ENCODE measurements at regions not wholly inside any gene's neighbourhood (a gene's known extent, or its start where the extent isn't known, plus 50 kb on each side); places are given as distances from the start of the nearest gene placed in this dataset.
A peak's percentile ranks its signal among the peaks of the same experiment; 100 is the strongest.

DNA sequence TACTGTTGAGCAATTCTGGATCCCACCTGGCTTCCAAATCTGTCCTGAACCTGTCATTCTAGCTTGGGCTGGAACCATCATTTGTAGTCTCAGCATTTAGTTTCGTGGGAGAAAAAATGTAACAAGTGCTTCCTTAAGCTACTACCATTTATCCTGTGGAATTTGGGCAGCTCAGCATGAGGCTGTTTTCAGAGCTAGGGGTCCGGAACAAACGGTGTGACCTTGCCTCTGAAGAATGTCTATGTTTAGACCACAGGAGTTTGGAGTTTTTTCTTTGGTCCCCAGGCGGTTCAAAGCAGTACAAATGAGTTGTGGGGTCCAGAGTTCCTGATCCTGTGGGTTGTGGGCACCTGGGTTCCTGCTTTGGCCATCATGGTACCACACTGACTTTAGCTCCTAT lies 59.1 kb upstream of the TMEM178A start:
- DNase-seq (no peak), ATAC-seq (ENCODE audit: low FRiP score) (no peak)
- Histone ChIP-seq H3K9me3 (ENCODE audit: control insufficient read depth, low read length) (no peaks in the 10 kb centered on the region), H3K27me3 (ENCODE audit: control insufficient read depth in 1 of 2, insufficient read depth in 2 of 2, low read length in 1 of 2) (no peaks in the 10 kb centered on the region), H3K4me1 (ENCODE audit: control insufficient read depth in 1 of 2, insufficient read depth in 2 of 2, low read length in 2 of 2) (peaks cover 3 to 13% of the 10 kb centered on the region in 2 donors), H3K36me3 (ENCODE audit: control insufficient read depth in 1 of 2, insufficient read depth in 2 of 2, low read length in 1 of 2) (no peaks in the 10 kb centered on the region), H3K4me3 (ENCODE audit: low read length in 2 of 2) (no peak overlapping the region), H3K27ac (ENCODE audit: low read depth in 1 of 2, low read length in 2 of 2) (no peak overlapping the region)
- intact Hi-C loops (cut with DNase I), result no loop called here
- WGBS, 2 donors, result 27 to 29% methylated on average over 4 of the region's 4 CpGs

DNA sequence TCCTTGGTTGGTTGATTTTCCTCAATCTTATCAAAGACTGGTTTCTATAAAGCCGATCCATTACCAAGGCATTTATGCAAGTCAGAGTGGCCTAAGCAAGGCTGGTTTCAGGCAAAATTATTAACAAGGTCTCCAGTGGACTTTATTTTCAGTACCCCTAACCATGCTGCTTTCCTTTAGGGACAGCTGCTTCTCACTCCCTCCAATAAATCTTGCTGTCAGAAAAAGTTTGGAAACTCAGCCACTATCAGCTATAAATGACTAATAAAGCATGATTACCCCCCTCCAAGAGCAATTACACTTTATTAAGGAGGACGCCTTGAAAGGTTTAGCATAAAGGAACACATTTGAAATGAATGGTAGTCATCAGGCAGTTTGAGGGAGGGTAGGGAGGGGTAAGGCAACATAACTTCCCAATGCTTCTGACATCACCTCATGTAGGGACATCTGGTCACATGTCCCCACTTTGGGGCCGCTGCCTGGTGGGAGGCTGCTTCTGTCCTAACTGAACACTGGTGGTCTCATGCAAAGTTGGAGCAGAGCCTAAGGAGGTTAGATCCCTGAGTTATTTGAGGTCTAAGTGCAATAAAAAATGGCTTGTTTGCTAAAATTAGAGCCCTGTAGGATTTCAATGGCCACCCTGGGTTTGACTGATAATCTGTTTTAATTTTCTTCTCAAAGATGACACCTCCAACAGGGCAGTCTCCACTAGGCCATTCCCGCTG lies 58.0 kb upstream of the TMEM178A start:
- 91% methylated on average over 4 of the region's 4 CpGs for WGBS, 2 donors
- ATAC-seq (ENCODE audit: low FRiP score), result no peak
- Histone ChIP-seq H3K27me3 (ENCODE audit: control insufficient read depth in 1 of 2, insufficient read depth in 2 of 2, low read length in 1 of 2) (no peaks in the 10 kb centered on the region), H3K4me3 (ENCODE audit: low read length in 2 of 2) (no peak overlapping the region), H3K36me3 (ENCODE audit: control insufficient read depth in 1 of 2, insufficient read depth in 2 of 2, low read length in 1 of 2) (no peaks in the 10 kb centered on the region), H3K9me3 (ENCODE audit: control insufficient read depth, low read length) (no peaks in the 10 kb centered on the region), H3K27ac (ENCODE audit: low read depth in 1 of 2, low read length in 2 of 2) (no peak overlapping the region), H3K4me1 (ENCODE audit: control insufficient read depth in 1 of 2, insufficient read depth in 2 of 2, low read length in 2 of 2) (peaks cover 3 to 13% of the 10 kb centered on the region in 2 donors)
- intact Hi-C loops (cut with DNase I), result no loop called here
- no peak for DNase-seq

DNA sequence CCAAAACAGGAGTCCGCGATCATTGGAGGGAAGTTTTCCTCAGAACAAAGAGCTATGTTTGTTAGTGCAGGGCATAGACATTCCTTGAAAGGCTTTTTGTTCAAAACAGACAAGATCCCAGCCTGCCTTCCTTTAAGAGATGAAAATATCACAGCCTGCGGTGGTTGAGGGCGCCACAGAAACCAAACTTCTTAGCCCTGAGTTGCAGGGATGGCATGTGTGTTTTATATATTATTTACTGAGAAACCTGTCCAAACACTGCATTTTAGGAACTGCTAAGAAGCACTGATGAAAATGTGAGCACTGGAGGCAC lies 57.5 kb upstream of the TMEM178A start:
- intact Hi-C loops (cut with DNase I), result no loop called here

DNA sequence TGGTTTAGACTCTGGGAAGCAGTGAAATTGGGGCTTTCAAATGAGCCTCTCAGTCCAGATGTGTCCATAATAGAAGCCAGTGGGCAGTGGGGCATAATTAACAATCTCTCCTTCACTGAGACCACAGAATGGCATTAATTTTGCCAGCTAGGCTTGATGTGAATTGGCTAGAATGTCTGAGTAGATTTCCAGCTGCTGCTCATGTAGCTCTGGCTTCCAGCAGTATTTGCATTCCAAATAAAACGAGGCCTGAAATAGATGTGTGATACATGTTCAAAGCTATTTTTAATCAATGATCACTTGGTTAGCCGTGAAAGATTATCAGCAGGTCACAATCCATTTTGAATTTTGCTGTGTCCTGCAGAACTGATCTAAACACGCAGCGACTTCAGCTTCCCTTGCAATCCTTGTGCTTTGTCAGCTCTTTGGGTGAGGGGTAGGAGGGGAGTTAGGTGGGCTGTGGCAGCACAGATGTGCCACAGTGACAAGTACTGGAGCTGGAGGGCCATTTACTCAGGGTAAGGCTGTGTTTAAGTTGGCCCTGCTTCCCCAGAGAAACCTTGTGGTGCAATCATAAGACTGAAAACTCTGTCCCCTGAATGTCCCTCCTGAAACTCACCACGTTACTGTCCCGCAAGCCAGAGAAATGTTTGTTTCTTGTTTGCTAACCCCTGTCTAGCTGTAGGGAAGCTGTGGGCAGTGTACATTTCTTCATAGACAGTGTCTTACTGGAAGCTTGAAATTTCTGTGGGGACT lies 56.9 kb upstream of the TMEM178A start:
- ATAC-seq (ENCODE audit: low FRiP score), result no peak
- H3K36me3 ChIP-seq (ENCODE audit: control insufficient read depth in 1 of 2, insufficient read depth in 2 of 2, low read length in 1 of 2), result no peaks in the 10 kb centered on the region
- no peaks in the 10 kb centered on the region for H3K9me3 ChIP-seq (ENCODE audit: control insufficient read depth, low read length)
- no peak for DNase-seq
- H3K4me1 ChIP-seq (ENCODE audit: control insufficient read depth in 1 of 2, insufficient read depth in 2 of 2, low read length in 2 of 2), result peaks cover 3 to 13% of the 10 kb centered on the region in 2 donors
- H3K27me3 ChIP-seq (ENCODE audit: control insufficient read depth in 1 of 2, insufficient read depth in 2 of 2, low read length in 1 of 2), result no peaks in the 10 kb centered on the region
- 7 to 8% methylated on average over 6 of the region's 6 CpGs for WGBS, 2 donors
- intact Hi-C loops (cut with DNase I), result no loop called here
- peak overlapping the region in 1 of 2 donors; percentile 31 for H3K4me3 ChIP-seq (ENCODE audit: low read length in 2 of 2)
- peak overlapping the region in 1 of 2 donors; percentile 23 for H3K27ac ChIP-seq (ENCODE audit: low read depth in 1 of 2, low read length in 2 of 2)

More for the DNA sequence above, 57.5 kb upstream of the TMEM178A start:
- 87 to 94% methylated on average over 4 of the region's 4 CpGs for WGBS, 2 donors
- peaks cover 3 to 13% of the 10 kb centered on the region in 2 donors for H3K4me1 ChIP-seq (ENCODE audit: control insufficient read depth in 1 of 2, insufficient read depth in 2 of 2, low read length in 2 of 2)
- H3K27ac ChIP-seq (ENCODE audit: low read depth in 1 of 2, low read length in 2 of 2), result no peak overlapping the region
- no peaks in the 10 kb centered on the region for H3K9me3 ChIP-seq (ENCODE audit: control insufficient read depth, low read length)
- no peaks in the 10 kb centered on the region for H3K27me3 ChIP-seq (ENCODE audit: control insufficient read depth in 1 of 2, insufficient read depth in 2 of 2, low read length in 1 of 2)
- DNase-seq, result no peak
- no peaks in the 10 kb centered on the region for H3K36me3 ChIP-seq (ENCODE audit: control insufficient read depth in 1 of 2, insufficient read depth in 2 of 2, low read length in 1 of 2)
- ATAC-seq (ENCODE audit: low FRiP score), result no peak
- H3K4me3 ChIP-seq (ENCODE audit: low read length in 2 of 2), result no peak overlapping the region

DNA sequence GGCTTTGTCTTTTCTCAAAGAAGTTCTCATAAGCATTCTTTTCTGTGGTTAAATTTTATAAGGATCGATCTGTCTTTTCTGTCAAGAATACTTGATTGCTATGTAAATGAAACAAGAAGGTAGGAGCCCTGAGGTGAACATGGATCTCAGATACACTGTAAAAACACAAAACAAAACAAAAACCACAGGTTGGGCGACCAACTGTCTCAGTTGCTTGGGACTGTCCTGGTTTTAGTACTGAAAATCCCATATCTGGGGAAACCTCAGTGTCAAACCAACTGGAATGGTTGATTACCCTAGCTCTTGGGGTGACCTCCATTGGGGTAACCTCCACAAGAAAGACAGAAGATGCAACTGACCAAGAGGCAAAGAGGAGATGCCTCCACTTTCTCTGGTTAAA lies 55.8 kb upstream of the TMEM178A start:
- intact Hi-C loops (cut with DNase I), result no loop called here
- Histone ChIP-seq H3K27ac (ENCODE audit: low read depth in 1 of 2, low read length in 2 of 2) (no peak overlapping the region), H3K27me3 (ENCODE audit: control insufficient read depth in 1 of 2, insufficient read depth in 2 of 2, low read length in 1 of 2) (no peaks in the 10 kb centered on the region), H3K36me3 (ENCODE audit: control insufficient read depth in 1 of 2, insufficient read depth in 2 of 2, low read length in 1 of 2) (no peaks in the 10 kb centered on the region), H3K4me3 (ENCODE audit: low read length in 2 of 2) (no peak overlapping the region), H3K9me3 (ENCODE audit: control insufficient read depth, low read length) (no peaks in the 10 kb centered on the region), H3K4me1 (ENCODE audit: control insufficient read depth in 1 of 2, insufficient read depth in 2 of 2, low read length in 2 of 2) (peaks cover 3 to 13% of the 10 kb centered on the region in 2 donors)
- 91 to 94% methylated on average over 2 of the region's 2 CpGs for WGBS, 2 donors
- ATAC-seq (ENCODE audit: low FRiP score), result no peak
- DNase-seq, result no peak

DNA sequence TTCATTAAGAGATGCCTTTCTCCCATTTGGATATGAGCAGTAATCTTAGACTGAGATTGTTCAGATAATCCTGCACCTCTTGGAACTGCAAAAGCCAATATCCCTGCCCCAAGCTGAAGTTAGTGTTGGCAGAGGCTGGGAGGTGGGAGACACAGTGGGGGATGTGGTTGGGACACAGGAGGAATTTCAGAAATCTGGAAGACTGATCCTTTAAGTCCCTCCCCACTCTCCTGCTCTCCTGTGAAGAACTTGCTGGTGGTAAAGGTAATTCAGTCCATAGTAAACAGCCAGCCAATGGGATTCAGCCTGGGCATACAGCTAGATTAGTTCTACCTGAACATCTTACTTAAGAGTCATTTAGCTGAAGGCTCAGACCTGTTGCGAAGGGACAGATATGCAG lies 50.0 kb upstream of the TMEM178A start:
- Histone ChIP-seq H3K36me3 (ENCODE audit: control insufficient read depth in 1 of 2, insufficient read depth in 2 of 2, low read length in 1 of 2) (no peaks in the 10 kb centered on the region), H3K4me1 (ENCODE audit: control insufficient read depth in 1 of 2, insufficient read depth in 2 of 2, low read length in 2 of 2) (peaks cover 0 to 4% of the 10 kb centered on the region in 2 donors), H3K27ac (ENCODE audit: low read depth in 1 of 2, low read length in 2 of 2) (no peak overlapping the region), H3K27me3 (ENCODE audit: control insufficient read depth in 1 of 2, insufficient read depth in 2 of 2, low read length in 1 of 2) (no peaks in the 10 kb centered on the region), H3K4me3 (ENCODE audit: low read length in 2 of 2) (no peak overlapping the region), H3K9me3 (ENCODE audit: control insufficient read depth, low read length) (no peaks in the 10 kb centered on the region)
- intact Hi-C loops (cut with DNase I), result no loop called here
- 96% methylated on average over 1 of the region's 1 CpG for WGBS, 2 donors
- no peak for DNase-seq
- ATAC-seq (ENCODE audit: low FRiP score), result no peak
